HepG2 (cell line): ENCODE measurements at regions not wholly inside any gene's neighbourhood (a gene's known extent, or its start where the extent isn't known, plus 50 kb on each side); places are given as distances from the start of the nearest gene placed in this dataset.

Experiments
- ARNTL ChIP-seq: sonication (generic); formaldehyde crosslinking; IDR thresholded peaks from 2 replicates; pipeline ENCODE4 v1.4.0; 2020; ENCODE audit warnings: mild to moderate bottlenecking, missing genetic modification reagents
- BORCS8-MEF2B ChIP-seq: sonication (generic); formaldehyde crosslinking; IDR thresholded peaks from 2 replicates; pipeline ENCODE4 v1.8.0; 2022; ENCODE audit warnings: mild to moderate bottlenecking, missing genetic modification reagents
- CEBPB ChIP-seq: IDR thresholded peaks from 2 replicates; pipeline ENCODE4 v1.6.1; 2011; ENCODE audit warnings: low read depth, low read length, improper control_type of control experiment, borderline replicate concordance
- CENPX ChIP-seq: sonication (generic); formaldehyde crosslinking; IDR thresholded peaks from 2 replicates; pipeline ENCODE4 v1.9.0; 2021; ENCODE audit warnings: mild to moderate bottlenecking, missing genetic modification reagents, moderate library complexity
- KDM1A ChIP-seq: IDR thresholded peaks from 2 replicates; pipeline ENCODE4 v1.6.1; 2016; ENCODE audit warnings: missing compliant biosample characterization
- KDM5B ChIP-seq: sonication (generic); formaldehyde crosslinking; IDR thresholded peaks from 2 replicates; pipeline ENCODE4 v1.4.0; 2020; ENCODE audit warnings: missing genetic modification reagents, mild to moderate bottlenecking, borderline replicate concordance
- MED13 ChIP-seq: sonication (generic); formaldehyde crosslinking; IDR thresholded peaks from 2 replicates; pipeline ENCODE4 v1.5.0; 2020; ENCODE audit warnings: missing genetic modification reagents
- MTA3 ChIP-seq: sonication (generic); formaldehyde crosslinking; IDR thresholded peaks from 2 replicates; pipeline ENCODE4 v1.4.0; 2020; ENCODE audit warnings: missing genetic modification reagents
- RBM22 ChIP-seq: fragments of 200-400 bp; formaldehyde crosslinking; optimal IDR thresholded peaks from 2 replicates; pipeline ENCODE3; 2017; ENCODE audit warnings: mild to moderate bottlenecking, low read length, moderate library complexity
- SP2 ChIP-seq: sonication (generic); formaldehyde crosslinking; IDR thresholded peaks from 2 replicates; pipeline ENCODE4 v1.5.1; 2020; ENCODE audit warnings: mild to moderate bottlenecking, missing genetic modification reagents
- ZMAT3 ChIP-seq: sonication (generic); formaldehyde crosslinking; conservative IDR thresholded peaks from 2 replicates; pipeline ENCODE4 v1.7.0; 2021; ENCODE audit warnings: missing genetic modification reagents
- ZNF354B ChIP-seq: sonication (generic); formaldehyde crosslinking; IDR thresholded peaks from 2 replicates; pipeline ENCODE4 v1.8.0; 2022; ENCODE audit warnings: mild to moderate bottlenecking, missing genetic modification reagents
- ZNF749 ChIP-seq: sonication (generic); formaldehyde crosslinking; IDR thresholded peaks from 2 replicates; pipeline ENCODE4 v1.8.0; 2022; ENCODE audit warnings: mild to moderate bottlenecking, missing genetic modification reagents, moderate library complexity, borderline replicate concordance
- ZNF781 ChIP-seq: sonication (generic); formaldehyde crosslinking; IDR thresholded peaks from 2 replicates; pipeline ENCODE4 v1.5.1; 2020; ENCODE audit warnings: borderline replicate concordance, mild to moderate bottlenecking, missing genetic modification reagents; ENCODE audit errors: not compliant biosample characterization
- ZSCAN30 ChIP-seq: sonication (generic); formaldehyde crosslinking; IDR thresholded peaks from 2 replicates; pipeline ENCODE4 v1.5.0; 2020; ENCODE audit warnings: mild to moderate bottlenecking, missing genetic modification reagents
- TF ChIP-seq, protein P1 (sequence below): sonication (generic); formaldehyde crosslinking; IDR thresholded peaks from 2 replicates; pipeline ENCODE4 v1.4.0; 2020; ENCODE audit warnings: missing genetic modification reagents
- TF ChIP-seq, protein P2 (sequence below): sonication (generic); formaldehyde crosslinking; IDR thresholded peaks from 2 replicates; pipeline ENCODE4 v1.5.0; 2020; ENCODE audit warnings: mild to moderate bottlenecking, missing genetic modification reagents, borderline replicate concordance
- TF ChIP-seq, protein P3 (sequence below): fragments of 450-650 bp; IDR thresholded peaks from 2 replicates; pipeline ENCODE4 v1.6.1; 2017

- TF ChIP-seq ZSCAN30 (CRISPR knock-in tag) (no peak), CENPX (no peak), RBM22 (no peak), ZNF354B (CRISPR knock-in tag) (no peak), BORCS8-MEF2B (CRISPR knock-in tag) (0 out of 2 replicates have a peak, but pooled peaks have one; percentile 30), ARNTL (CRISPR knock-in tag) (peak; percentile 50), MTA3 (no peak), ZNF749 (no peak), CEBPB (peak; percentile 18; the same call in 1 of the 2 replicates), MED13 (CRISPR knock-in tag) (peak; percentile 49; the same call in 1 of the 2 replicates), ZMAT3 (CRISPR knock-in tag) (0 out of 2 replicates have a peak, but pooled peaks have one; percentile 48), KDM1A (CRISPR knock-in tag) (peak; percentile 60; the same call in 1 of the 2 replicates), KDM5B (CRISPR knock-in tag) (no peak), ZNF781 (CRISPR knock-in tag) (peak; percentile 84), SP2 (CRISPR knock-in tag) (no peak)
- TF ChIP-seq, protein P1, sequence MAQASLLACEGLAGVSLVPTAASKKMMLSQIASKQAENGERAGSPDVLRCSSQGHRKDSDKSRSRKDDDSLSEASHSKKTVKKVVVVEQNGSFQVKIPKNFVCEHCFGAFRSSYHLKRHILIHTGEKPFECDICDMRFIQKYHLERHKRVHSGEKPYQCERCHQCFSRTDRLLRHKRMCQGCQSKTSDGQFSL (CRISPR knock-in tag), result no peak
- TF ChIP-seq, protein P2, sequence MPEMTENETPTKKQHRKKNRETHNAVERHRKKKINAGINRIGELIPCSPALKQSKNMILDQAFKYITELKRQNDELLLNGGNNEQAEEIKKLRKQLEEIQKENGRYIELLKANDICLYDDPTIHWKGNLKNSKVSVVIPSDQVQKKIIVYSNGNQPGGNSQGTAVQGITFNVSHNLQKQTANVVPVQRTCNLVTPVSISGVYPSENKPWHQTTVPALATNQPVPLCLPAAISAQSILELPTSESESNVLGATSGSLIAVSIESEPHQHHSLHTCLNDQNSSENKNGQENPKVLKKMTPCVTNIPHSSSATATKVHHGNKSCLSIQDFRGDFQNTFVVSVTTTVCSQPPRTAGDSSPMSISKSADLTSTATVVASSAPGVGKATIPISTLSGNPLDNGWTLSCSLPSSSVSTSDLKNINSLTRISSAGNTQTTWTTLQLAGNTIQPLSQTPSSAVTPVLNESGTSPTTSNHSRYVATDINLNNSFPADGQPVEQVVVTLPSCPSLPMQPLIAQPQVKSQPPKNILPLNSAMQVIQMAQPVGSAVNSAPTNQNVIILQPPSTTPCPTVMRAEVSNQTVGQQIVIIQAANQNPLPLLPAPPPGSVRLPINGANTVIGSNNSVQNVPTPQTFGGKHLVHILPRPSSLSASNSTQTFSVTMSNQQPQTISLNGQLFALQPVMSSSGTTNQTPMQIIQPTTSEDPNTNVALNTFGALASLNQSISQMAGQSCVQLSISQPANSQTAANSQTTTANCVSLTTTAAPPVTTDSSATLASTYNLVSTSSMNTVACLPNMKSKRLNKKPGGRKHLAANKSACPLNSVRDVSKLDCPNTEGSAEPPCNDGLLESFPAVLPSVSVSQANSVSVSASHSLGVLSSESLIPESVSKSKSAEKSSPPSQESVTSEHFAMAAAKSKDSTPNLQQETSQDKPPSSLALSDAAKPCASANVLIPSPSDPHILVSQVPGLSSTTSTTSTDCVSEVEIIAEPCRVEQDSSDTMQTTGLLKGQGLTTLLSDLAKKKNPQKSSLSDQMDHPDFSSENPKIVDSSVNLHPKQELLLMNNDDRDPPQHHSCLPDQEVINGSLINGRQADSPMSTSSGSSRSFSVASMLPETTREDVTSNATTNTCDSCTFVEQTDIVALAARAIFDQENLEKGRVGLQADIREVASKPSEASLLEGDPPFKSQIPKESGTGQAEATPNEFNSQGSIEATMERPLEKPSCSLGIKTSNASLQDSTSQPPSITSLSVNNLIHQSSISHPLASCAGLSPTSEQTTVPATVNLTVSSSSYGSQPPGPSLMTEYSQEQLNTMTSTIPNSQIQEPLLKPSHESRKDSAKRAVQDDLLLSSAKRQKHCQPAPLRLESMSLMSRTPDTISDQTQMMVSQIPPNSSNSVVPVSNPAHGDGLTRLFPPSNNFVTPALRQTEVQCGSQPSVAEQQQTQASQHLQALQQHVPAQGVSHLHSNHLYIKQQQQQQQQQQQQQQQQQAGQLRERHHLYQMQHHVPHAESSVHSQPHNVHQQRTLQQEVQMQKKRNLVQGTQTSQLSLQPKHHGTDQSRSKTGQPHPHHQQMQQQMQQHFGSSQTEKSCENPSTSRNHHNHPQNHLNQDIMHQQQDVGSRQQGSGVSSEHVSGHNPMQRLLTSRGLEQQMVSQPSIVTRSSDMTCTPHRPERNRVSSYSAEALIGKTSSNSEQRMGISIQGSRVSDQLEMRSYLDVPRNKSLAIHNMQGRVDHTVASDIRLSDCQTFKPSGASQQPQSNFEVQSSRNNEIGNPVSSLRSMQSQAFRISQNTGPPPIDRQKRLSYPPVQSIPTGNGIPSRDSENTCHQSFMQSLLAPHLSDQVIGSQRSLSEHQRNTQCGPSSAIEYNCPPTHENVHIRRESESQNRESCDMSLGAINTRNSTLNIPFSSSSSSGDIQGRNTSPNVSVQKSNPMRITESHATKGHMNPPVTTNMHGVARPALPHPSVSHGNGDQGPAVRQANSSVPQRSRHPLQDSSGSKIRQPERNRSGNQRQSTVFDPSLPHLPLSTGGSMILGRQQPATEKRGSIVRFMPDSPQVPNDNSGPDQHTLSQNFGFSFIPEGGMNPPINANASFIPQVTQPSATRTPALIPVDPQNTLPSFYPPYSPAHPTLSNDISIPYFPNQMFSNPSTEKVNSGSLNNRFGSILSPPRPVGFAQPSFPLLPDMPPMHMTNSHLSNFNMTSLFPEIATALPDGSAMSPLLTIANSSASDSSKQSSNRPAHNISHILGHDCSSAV (CRISPR knock-in tag), result no peak
- TF ChIP-seq, protein P3, sequence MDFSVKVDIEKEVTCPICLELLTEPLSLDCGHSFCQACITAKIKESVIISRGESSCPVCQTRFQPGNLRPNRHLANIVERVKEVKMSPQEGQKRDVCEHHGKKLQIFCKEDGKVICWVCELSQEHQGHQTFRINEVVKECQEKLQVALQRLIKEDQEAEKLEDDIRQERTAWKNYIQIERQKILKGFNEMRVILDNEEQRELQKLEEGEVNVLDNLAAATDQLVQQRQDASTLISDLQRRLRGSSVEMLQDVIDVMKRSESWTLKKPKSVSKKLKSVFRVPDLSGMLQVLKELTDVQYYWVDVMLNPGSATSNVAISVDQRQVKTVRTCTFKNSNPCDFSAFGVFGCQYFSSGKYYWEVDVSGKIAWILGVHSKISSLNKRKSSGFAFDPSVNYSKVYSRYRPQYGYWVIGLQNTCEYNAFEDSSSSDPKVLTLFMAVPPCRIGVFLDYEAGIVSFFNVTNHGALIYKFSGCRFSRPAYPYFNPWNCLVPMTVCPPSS, result no peak
These were observed 229.7 kb downstream of the KCNRG start (continued) for GRCh38 chr13:50244713-50245574.
